ENCODE measurements at regions not wholly inside any gene's neighbourhood (a gene's known extent, or its start where the extent isn't known, plus 50 kb on each side); places are given as distances from the start of the nearest gene placed in this dataset.

GRCh38 chr7:41826641-41827040 lies 123.8 kb upstream of the INHBA start:
- no peak for DNase-seq

- DNase-seq = no peak
These were observed 123.1 kb upstream of the INHBA start for GRCh38 chr7:41825927-41826480.

GRCh38 chr7:41824284-41824683 lies 121.4 kb upstream of the INHBA start:
- DNase-seq = no peak

- no peak for DNase-seq
These were observed 119.4 kb upstream of the INHBA start for GRCh38 chr7:41822259-41822817.

GRCh38 chr7:41821521-41822213 lies 118.8 kb upstream of the INHBA start:
- no peak for DNase-seq

GRCh38 chr7:41820111-41820671 lies 117.3 kb upstream of the INHBA start:
- DNase-seq = no peak

- DNase-seq = no peak
These were observed 116.8 kb upstream of the INHBA start for GRCh38 chr7:41819645-41820044.

- no peak for DNase-seq
These were observed 116.0 kb upstream of the INHBA start for GRCh38 chr7:41818765-41819398.

- DNase-seq = no peak
These were observed 114.5 kb upstream of the INHBA start for GRCh38 chr7:41817386-41817785.

- no peak for DNase-seq
These were observed 113.2 kb upstream of the INHBA start for GRCh38 chr7:41816111-41816510.

GRCh38 chr7:41814888-41815287 lies 112.0 kb upstream of the INHBA start:
- DNase-seq = no peak

GRCh38 chr7:41813286-41813685 lies 110.4 kb upstream of the INHBA start:
- DNase-seq = no peak

GRCh38 chr7:41811941-41812340 lies 109.1 kb upstream of the INHBA start:
- no peak for DNase-seq

- DNase-seq = no peak
These were observed 107.2 kb upstream of the INHBA start for GRCh38 chr7:41809940-41810576.

- no peak for DNase-seq
These were observed 106.6 kb upstream of the INHBA start for GRCh38 chr7:41809529-41809939.

- DNase-seq = no peak
These were observed 106.2 kb upstream of the INHBA start for GRCh38 chr7:41809116-41809515.

GRCh38 chr7:41808541-41808940 lies 105.7 kb upstream of the INHBA start:
- DNase-seq = no peak

- DNase-seq = no peak
These were observed 100.7 kb upstream of the INHBA start for GRCh38 chr7:41803569-41803968.

- DNase-seq = no peak
These were observed 93.4 kb upstream of the INHBA start for GRCh38 chr7:41796331-41796730.

GRCh38 chr7:41795276-41795833 lies 92.5 kb upstream of the INHBA start:
- no peak for DNase-seq

- no peak for DNase-seq
These were observed 90.7 kb upstream of the INHBA start for GRCh38 chr7:41793556-41793955.

- no peak for DNase-seq
These were observed 89.2 kb upstream of the INHBA start for GRCh38 chr7:41792120-41792519.

- no peak for DNase-seq
These were observed 85.7 kb upstream of the INHBA start for GRCh38 chr7:41788556-41788955.

Data from islet precursor cell (in vitro differentiated cells).